CD4-positive, alpha-beta T cell (primary cell): ENCODE measurements at regions not wholly inside any gene's neighbourhood (a gene's known extent, or its start where the extent isn't known, plus 50 kb on each side); places are given as distances from the start of the nearest gene placed in this dataset.

Source experiments
- ATAC-seq: fragments of 200-7000 bp; cut with Tn5 transposase; one replicate; pipeline ENCODE4 v1.10.0; 2022; ENCODE audit warnings: mild to moderate bottlenecking; ENCODE audit not compliant: poor library complexity
- CTCF ChIA-PET: fragments of 350-600 bp; sonication (Branson Sonifier 250); formaldehyde crosslinking; loops from one replicate; lab custom pipeline; 2021; ENCODE audit warnings: antibody characterized with exemption, inconsistent platforms; lab: Charles Lee
- POLR2A ChIA-PET: fragments of 350-600 bp; sonication (Branson Sonifier 250); formaldehyde crosslinking; loops from one replicate; lab custom pipeline; 2021; ENCODE audit warnings: antibody characterized with exemption, inconsistent platforms; lab: Charles Lee
- DNase-seq, 14 experiments: peaks; one replicate each; pipeline ENCODE4 v3.0.0-alpha.2; 2013 to 2020; ENCODE audit warnings: mixed read lengths in 2 of 14
- H3K27ac ChIP-seq, 2 donors: one replicate each; pipeline versions ENCODE4 v1.5.1 to v1.7.0; 2013; ENCODE audit warnings: low read length in 2 of 2, low read depth in 1 of 2, mild to moderate bottlenecking in 1 of 2
- H3K27me3 ChIP-seq, 2 experiments: 1 replicate in 1 of 2; 2 replicates in 1 of 2; pipeline versions ENCODE4 v1.6.1 to v1.7.0; 2013; ENCODE audit warnings: low read length in 2 of 2, control low read depth in 1 of 2, mild to moderate bottlenecking in 1 of 2, moderate library complexity in 1 of 2; ENCODE audit not compliant: insufficient read depth in 2 of 2, control insufficient read depth in 1 of 2
- H3K36me3 ChIP-seq: one replicate; pipeline ENCODE4 v1.6.1; 2013; ENCODE audit warnings: low read length, control low read depth; ENCODE audit not compliant: insufficient read depth
- H3K4me1 ChIP-seq: one replicate; pipeline ENCODE4 v1.6.1; 2013; ENCODE audit warnings: low read length, control low read depth; ENCODE audit not compliant: insufficient read depth
- H3K4me3 ChIP-seq: one replicate; pipeline ENCODE4 v1.5.1; 2013; ENCODE audit warnings: mild to moderate bottlenecking, low read length, moderate library complexity
- H3K9me3 ChIP-seq, 2 experiments: 1 replicate in 1 of 2; 2 replicates in 1 of 2; pipeline versions ENCODE4 v1.6.1 to v1.7.0; 2013; ENCODE audit warnings: low read length in 2 of 2, mild to moderate bottlenecking in 2 of 2, control low read depth in 1 of 2, moderate library complexity in 1 of 2; ENCODE audit not compliant: control insufficient read depth in 1 of 2, insufficient read depth in 1 of 2
- H3K27ac Mint-ChIP-seq: one replicate; pipeline ENCODE4 v1.8.0; 2020; ENCODE audit warnings: mixed read lengths
- H3K27me3 Mint-ChIP-seq: one replicate; pipeline ENCODE4 v1.8.0; 2021; ENCODE audit warnings: mixed read lengths
- H3K36me3 Mint-ChIP-seq: one replicate; pipeline ENCODE4 v1.8.0; 2021; ENCODE audit warnings: low read depth, mixed read lengths
- H3K4me1 Mint-ChIP-seq: one replicate; pipeline ENCODE4 v1.8.0; 2021; ENCODE audit warnings: low read depth, mixed read lengths
- H3K4me3 Mint-ChIP-seq: one replicate; pipeline ENCODE4 v1.8.0; 2020; ENCODE audit warnings: mild to moderate bottlenecking, mixed read lengths
- H3K9me3 Mint-ChIP-seq: one replicate; pipeline ENCODE4 v1.8.0; 2020; ENCODE audit warnings: mixed read lengths
- CTCF ChIP-seq: fragments of 200-600 bp; IDR thresholded peaks from one replicate; pipeline ENCODE4 v1.8.0; 2022; ENCODE audit warnings: antibody characterized with exemption, mild to moderate bottlenecking
- intact Hi-C, 2 experiments: fragments of 100-400 bp; cut with DNase I in 1 of 2; cut with micrococcal nuclease in 1 of 2; formaldehyde crosslinking; loops; one replicate each; pipeline versions ENCODE4 v1.15.1 to v1.9.0; 2023 to 2025; cut with DNase I, micrococcal nuclease

DNA sequence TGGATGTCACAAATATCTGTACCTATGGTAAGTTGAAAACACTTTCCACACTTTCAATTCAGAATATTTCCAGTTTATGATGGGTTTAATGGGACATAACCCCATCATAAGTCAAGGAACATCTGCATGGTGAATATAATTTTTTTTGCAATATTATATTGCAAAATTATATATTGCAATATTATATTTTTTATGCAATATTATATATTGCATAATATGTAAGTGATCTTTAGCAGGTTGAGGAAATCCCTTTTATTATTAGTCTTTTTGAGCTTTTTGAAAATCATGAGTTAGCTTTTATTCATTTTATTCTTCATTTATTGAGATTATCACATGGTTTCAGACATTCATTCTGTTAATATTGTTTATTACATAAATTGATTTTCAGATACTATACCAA is 342.2 kb upstream of the GALNT5 start:
- intact Hi-C loops = no loop called here
- no peaks in the 10 kb centered on the region for H3K27me3 ChIP-seq
- no peaks in the 10 kb centered on the region for H3K27me3 Mint-ChIP-seq

DNA sequence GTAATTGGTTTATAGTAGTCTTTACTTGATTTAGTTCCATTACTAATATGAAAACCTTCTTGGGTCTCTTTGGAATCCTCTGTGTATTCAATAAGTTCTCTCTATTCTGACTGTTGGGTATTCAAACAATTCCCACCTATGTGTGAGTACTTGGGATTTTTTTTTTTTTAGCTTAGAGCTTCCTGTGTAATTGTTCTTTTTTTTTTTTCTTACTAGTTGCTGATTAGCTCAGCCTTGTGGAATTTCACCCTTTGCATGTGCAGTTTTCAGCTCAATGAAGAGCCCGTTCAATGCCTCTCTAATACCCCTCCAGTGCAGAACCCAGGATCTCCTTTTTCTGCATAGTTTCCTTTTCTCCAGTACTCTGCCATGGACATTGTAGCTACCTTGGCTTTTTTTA is 339.1 kb upstream of the GALNT5 start:
- no peak overlapping the region for H3K4me3 Mint-ChIP-seq
- ChIA-PET POLR2A (no interaction called here), CTCF (no interaction called here)

More for the DNA sequence above, 342.2 kb upstream of the GALNT5 start:
- Histone ChIP-seq H3K9me3 (no peaks in the 10 kb centered on the region), H3K4me3 (no peak overlapping the region), H3K36me3 (no peaks in the 10 kb centered on the region), H3K4me1 (no peaks in the 10 kb centered on the region), H3K27ac (no peak overlapping the region)
- Mint-ChIP-seq H3K4me1 (no peaks in the 10 kb centered on the region), H3K27ac (no peak overlapping the region), H3K36me3 (no peaks in the 10 kb centered on the region), H3K4me3 (no peak overlapping the region), H3K9me3 (peaks cover 3% of the 10 kb centered on the region)
- no peak for DNase-seq
- ChIA-PET CTCF (no interaction called here), POLR2A (no interaction called here)
- no peak for TF ChIP-seq CTCF
- ATAC-seq = no peak

GRCh38 chr2:156930423-156930822 is 327.1 kb upstream of the GALNT5 start:
- no peak for TF ChIP-seq CTCF
- Histone ChIP-seq H3K4me1 (no peaks in the 10 kb centered on the region), H3K36me3 (no peaks in the 10 kb centered on the region), H3K9me3 (no peaks in the 10 kb centered on the region), H3K27ac (no peak overlapping the region), H3K4me3 (no peak overlapping the region), H3K27me3 (no peaks in the 10 kb centered on the region)
- ATAC-seq (no peak), DNase-seq (no peak)
- CTCF ChIA-PET = no interaction called here
- Mint-ChIP-seq H3K4me1 (no peaks in the 10 kb centered on the region), H3K9me3 (peaks cover 4% of the 10 kb centered on the region), H3K27me3 (no peaks in the 10 kb centered on the region), H3K27ac (no peak overlapping the region), H3K36me3 (no peaks in the 10 kb centered on the region), H3K4me3 (no peak overlapping the region)
- POLR2A ChIA-PET = no interaction called here
- intact Hi-C loops = no loop called here

More for the DNA sequence above, 339.1 kb upstream of the GALNT5 start:
- Histone ChIP-seq H3K4me1 (no peaks in the 10 kb centered on the region), H3K36me3 (no peaks in the 10 kb centered on the region), H3K27me3 (no peaks in the 10 kb centered on the region), H3K27ac (no peak overlapping the region), H3K4me3 (no peak overlapping the region), H3K9me3 (no peaks in the 10 kb centered on the region)
- no peaks in the 10 kb centered on the region for H3K36me3 Mint-ChIP-seq
- H3K27me3 Mint-ChIP-seq = no peaks in the 10 kb centered on the region
- H3K4me1 Mint-ChIP-seq = no peaks in the 10 kb centered on the region
- DNase-seq (no peak), ATAC-seq (no peak)
- intact Hi-C loops = no loop called here
- TF ChIP-seq CTCF = no peak
- peaks cover 8% of the 10 kb centered on the region for H3K9me3 Mint-ChIP-seq
- no peak overlapping the region for H3K27ac Mint-ChIP-seq
